Fibroblast of villous mesenchyme (primary cell): ENCODE measurements at regions not wholly inside any gene's neighbourhood (a gene's known extent, or its start where the extent isn't known, plus 50 kb on each side); places are given as distances from the start of the nearest gene placed in this dataset.
"Not testable (repeated sequence)": the region's sequence is repeated elsewhere in the genome, so short reads cannot be mapped to it uniquely, and the experiment has no call there.

Experiments
- DNase-seq: peaks from one replicate; pipeline ENCODE4 v3.0.0-alpha.2; 2010; ENCODE audit warnings: low read depth
- H3K4me3 ChIP-seq: 2 replicates; pipeline ENCODE4 v1.5.1; 2011; ENCODE audit warnings: low read depth, mild to moderate bottlenecking, low read length
- TF ChIP-seq, protein P1 (sequence below): IDR thresholded peaks from 2 replicates; pipeline ENCODE4 v1.5.1; 2012; ENCODE audit warnings: low read depth, mild to moderate bottlenecking, low read length; ENCODE audit not compliant: insufficient read depth

DNA sequence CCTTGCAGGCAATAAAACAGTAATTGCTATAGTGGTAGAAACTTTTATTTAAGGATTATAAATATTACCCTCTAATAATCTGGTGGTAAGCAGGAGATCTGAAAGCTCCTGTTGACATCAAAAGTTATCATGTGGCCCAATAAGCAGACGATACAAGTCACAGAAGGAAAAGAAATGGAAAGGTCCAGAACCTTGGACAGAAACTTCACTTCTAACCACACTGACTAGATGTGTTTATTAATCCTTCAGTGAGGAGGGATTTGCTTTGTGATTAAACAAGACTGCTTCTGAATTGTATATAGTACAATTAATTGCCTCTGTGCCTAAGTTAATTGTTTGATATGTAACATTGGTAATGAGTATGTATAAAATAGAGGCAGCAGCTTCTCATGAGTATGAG is 652.7 kb upstream of the MIS18BP1 start:
- H3K4me3 ChIP-seq: no peak overlapping the region
- TF ChIP-seq, protein P1, sequence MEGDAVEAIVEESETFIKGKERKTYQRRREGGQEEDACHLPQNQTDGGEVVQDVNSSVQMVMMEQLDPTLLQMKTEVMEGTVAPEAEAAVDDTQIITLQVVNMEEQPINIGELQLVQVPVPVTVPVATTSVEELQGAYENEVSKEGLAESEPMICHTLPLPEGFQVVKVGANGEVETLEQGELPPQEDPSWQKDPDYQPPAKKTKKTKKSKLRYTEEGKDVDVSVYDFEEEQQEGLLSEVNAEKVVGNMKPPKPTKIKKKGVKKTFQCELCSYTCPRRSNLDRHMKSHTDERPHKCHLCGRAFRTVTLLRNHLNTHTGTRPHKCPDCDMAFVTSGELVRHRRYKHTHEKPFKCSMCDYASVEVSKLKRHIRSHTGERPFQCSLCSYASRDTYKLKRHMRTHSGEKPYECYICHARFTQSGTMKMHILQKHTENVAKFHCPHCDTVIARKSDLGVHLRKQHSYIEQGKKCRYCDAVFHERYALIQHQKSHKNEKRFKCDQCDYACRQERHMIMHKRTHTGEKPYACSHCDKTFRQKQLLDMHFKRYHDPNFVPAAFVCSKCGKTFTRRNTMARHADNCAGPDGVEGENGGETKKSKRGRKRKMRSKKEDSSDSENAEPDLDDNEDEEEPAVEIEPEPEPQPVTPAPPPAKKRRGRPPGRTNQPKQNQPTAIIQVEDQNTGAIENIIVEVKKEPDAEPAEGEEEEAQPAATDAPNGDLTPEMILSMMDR: no peak
- no peak for DNase-seq

DNA sequence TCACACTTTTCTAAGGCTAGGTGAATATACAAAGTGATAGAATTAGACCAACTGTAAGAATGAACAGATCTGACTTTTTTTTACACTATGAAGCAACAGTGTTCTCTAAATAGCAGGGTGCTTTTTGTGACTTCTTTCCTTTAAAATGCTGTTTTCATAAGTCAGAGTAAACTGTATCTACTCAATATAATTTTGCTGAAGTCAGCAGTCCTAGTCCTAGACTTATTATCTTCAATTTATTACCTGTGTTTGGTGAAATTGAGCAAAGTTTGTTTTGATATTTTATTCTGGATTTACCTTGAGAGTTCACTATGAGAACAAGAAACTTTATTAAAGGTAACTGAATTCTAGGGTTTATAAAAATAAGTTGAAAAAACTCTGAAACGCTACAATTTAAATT is 651.3 kb upstream of the MIS18BP1 start:
- H3K4me3 ChIP-seq: no peak overlapping the region
- no peak for DNase-seq
- TF ChIP-seq, protein P1: no peak

DNA sequence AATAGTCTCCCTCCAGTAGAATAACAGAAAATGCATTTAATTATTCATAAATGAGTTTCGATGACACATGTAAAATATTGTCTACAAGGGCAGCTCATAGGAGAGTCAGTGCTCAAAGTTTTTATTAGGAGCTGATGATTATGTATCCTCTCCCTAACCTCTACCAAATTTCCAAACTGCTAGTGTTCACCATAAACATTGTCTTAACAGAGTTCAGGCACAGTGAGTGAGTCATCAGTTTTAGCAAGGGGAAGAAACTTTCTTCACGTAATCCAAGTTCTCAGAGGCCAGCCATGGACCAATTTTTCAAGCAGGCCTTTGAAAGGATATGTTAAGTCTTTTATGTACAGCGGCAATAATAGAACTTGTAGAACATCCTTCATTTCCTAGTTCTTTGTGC is 649.2 kb upstream of the MIS18BP1 start:
- no peak overlapping the region for H3K4me3 ChIP-seq
- TF ChIP-seq, protein P1: no peak
- no peak for DNase-seq

DNA sequence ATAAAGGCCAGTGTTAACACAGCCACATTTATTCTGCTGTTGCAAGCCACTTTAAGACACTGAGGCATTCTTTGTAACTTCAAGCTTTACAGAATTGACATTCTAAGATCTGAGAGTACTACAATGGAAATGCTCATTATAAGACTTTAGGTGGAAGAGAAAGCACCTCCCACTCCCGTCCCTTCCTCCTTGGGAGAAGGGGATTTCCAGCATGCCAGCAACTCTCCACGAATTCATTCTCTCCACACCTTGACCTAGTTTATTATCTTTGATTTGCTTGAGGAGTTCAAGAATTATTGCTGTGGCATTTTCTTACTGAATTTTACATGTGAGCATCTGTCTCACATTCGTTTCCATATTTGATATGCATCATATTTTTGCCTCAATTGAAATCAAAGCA is 644.4 kb upstream of the MIS18BP1 start:
- TF ChIP-seq, protein P1: no peak
- H3K4me3 ChIP-seq: no peak overlapping the region
- no peak for DNase-seq

DNA sequence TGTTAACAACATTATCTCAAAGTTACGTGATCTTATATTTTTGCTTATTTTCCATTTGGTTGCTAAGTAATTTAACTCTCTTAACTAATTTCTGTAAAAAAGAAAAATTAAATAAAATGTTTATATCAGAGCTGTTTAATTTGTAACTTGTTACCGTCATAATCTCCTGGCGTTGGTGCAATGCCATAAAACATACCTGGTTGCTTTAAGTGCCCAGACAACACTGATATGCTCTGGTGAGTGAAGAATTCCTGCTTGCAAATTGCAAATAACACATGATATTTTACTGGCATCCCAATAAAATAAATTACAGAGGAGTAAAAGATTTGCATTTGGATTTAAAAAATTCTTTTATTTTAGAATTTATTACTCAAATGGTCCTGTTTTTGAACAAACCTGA is 640.1 kb upstream of the MIS18BP1 start:
- no peak for DNase-seq
- TF ChIP-seq, protein P1: no peak
- H3K4me3 ChIP-seq: no peak overlapping the region

DNA sequence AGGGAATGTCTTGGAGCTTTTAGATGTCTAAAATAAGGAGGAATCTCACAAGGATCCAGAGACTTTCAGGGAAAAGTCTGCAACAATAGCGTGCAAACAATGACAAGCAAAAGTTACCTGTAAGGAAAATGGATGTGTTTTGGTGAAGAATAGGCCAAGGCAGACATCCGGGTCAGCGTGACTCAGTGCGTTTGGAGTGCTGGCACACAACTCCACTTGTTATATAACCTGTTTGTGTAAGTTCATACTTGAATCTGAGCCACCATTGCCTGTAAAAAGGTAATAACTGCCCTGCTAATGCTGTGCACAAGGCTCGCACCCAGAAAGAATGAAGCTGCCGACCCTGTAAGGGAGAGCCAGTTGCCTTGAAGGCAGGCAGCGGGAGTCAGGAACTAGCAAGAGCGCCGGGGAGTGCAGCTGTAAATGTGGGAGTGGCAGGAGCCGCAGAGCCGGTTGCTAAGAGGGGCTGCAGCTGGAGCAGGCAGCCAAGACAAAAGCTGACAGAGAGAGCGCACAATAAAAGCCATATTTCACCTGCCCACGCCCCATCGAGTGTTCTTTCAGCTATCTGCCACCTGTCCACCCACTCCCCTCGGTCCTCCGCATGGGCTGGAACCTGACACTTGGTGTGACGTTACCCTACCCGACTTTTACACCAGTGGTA is 638.5 kb upstream of the MIS18BP1 start:
- TF ChIP-seq, protein P1: no peak
- no peak for DNase-seq
- H3K4me3 ChIP-seq: no peak overlapping the region

DNA sequence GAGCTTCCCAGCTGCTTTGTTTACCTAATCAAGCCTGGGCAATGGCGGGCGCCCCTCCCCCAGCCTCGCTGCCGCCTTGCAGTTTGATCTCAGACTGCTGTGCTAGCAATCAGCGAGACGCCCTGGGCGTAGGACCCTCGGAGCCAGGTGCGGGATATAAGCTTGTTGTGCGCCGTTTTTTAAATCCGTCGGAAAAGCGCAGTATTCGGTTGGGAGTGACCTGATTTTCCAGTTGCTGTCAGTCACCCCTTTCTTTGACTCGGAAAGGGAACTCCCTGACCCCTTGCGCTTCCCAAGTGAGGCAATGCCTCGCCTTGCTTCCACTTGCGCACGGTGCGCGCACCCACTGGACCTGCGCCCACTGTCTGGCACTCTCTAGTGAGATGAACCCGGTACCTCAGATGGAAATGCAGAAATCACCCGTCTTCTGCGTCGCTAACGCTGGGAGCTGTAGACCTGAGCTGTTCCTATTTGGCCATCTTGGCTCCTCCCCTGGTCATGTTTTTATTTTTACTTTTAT is 635.8 kb upstream of the MIS18BP1 start:
- DNase-seq, H3K4me3 ChIP-seq: not testable (repeated sequence)
